HCT116 (cell line): ENCODE measurements at regions not wholly inside any gene's neighbourhood (a gene's known extent, or its start where the extent isn't known, plus 50 kb on each side); places are given as distances from the start of the nearest gene placed in this dataset.

ENCODE experiments used
- ATAC-seq: fragments of 200-7000 bp; cut with Tn5 transposase; 2 replicates; pipeline ENCODE4 v1.9.1; 2020; ENCODE audit warnings: mild to moderate bottlenecking, moderate library complexity
- BruUV-seq: library from RNA; stranded (reverse); fragments of 400-500 nt; replicated peaks from 2 replicates; lab custom pipeline; 2021; lab: Mats Ljungman, UMichigan
- CTCF ChIA-PET: fragments of 300-600 bp; sonication (Branson Sonifier 250); formaldehyde crosslinking; loops from one replicate; lab custom pipeline; 2021; ENCODE audit warnings: antibody characterized with exemption; lab: Charles Lee
- POLR2A ChIA-PET: fragments of 300-600, 350-600 bp; sonication (Branson Sonifier 250); formaldehyde crosslinking; loops from one replicate; lab custom pipeline; 2021; ENCODE audit warnings: antibody characterized with exemption; lab: Charles Lee
- RAD21 ChIA-PET, 2 experiments: fragments of 300-600 bp; sonication (Branson Sonifier 250); formaldehyde crosslinking; loops; one replicate each; lab custom pipeline; 2023; ENCODE audit warnings: low total read pairs in 2 of 2; ENCODE audit not compliant: uncharacterized antibody in 2 of 2, unreplicated experiment in 2 of 2, low non-redundant PET in 1 of 2; lab: Charles Lee
- DNase-seq: peaks from one replicate; pipeline ENCODE4 v3.0.0-alpha.2; 2010; ENCODE audit warnings: low read depth, low spot score
- H2AFZ ChIP-seq: fragments of 200-600 bp; shearing (Covaris generic), sonication (generic); 2 replicates; pipeline ENCODE4 v1.6.1; 2017; ENCODE audit warnings: low read depth, mixed run types, mixed read lengths, antibody characterized with exemption, low read length; ENCODE audit not compliant: poor library complexity, severe bottlenecking
- H3K27ac ChIP-seq: 2 replicates; pipeline ENCODE4 v1.5.1; 2012; ENCODE audit warnings: low read depth, low read length
- H3K27me3 ChIP-seq: fragments of 200-600 bp; sonication (generic); 2 replicates; pipeline ENCODE4 v1.6.1; 2016; ENCODE audit warnings: mixed run types, low read length, mixed read lengths; ENCODE audit not compliant: insufficient read depth
- H3K36me3 ChIP-seq, 2 experiments: fragments of 200-500 bp in 1 of 2; fragments of 200-600 bp in 1 of 2; sonication (Bioruptor generic) in 1 of 2; sonication (generic) in 1 of 2; 2 replicates each; pipeline versions ENCODE4 v1.5.1 to v1.6.1; 2014 to 2016; ENCODE audit warnings: low read length in 2 of 2, inconsistent platforms in 1 of 2, mixed read lengths in 1 of 2, mixed run types in 1 of 2; ENCODE audit not compliant: insufficient read depth in 2 of 2, control insufficient read depth in 1 of 2
- H3K4me1 ChIP-seq, 2 experiments: fragments of 200-600 bp in 1 of 2; sonication (generic) in 1 of 2; 2 replicates each; pipeline versions ENCODE4 v1.5.1 to v1.6.1; 2012 to 2017; ENCODE audit warnings: low read length in 2 of 2, inconsistent platforms in 1 of 2, mild to moderate bottlenecking in 1 of 2, mixed read lengths in 1 of 2, mixed run types in 1 of 2, moderate library complexity in 1 of 2; ENCODE audit not compliant: insufficient read depth in 2 of 2, control insufficient read depth in 1 of 2
- H3K4me2 ChIP-seq: fragments of 200-600 bp; sonication (generic); 2 replicates; pipeline ENCODE4 v1.6.1; 2017; ENCODE audit warnings: mixed run types, low read length, mixed read lengths
- H3K4me3 ChIP-seq, 2 experiments: fragments of 200-600 bp in 1 of 2; sonication (generic) in 1 of 2; replicated peaks in 1 of 2; 2 replicates each; pipeline ENCODE4 v1.5.1; 2011 to 2016; ENCODE audit warnings: low read length in 2 of 2, control low read depth in 1 of 2, low read depth in 1 of 2, mild to moderate bottlenecking in 1 of 2, mixed read lengths in 1 of 2, mixed run types in 1 of 2
- H3K79me2 ChIP-seq: fragments of 200-600 bp; sonication (generic); 2 replicates; pipeline ENCODE4 v1.6.1; 2017; ENCODE audit warnings: mild to moderate bottlenecking, mixed run types, low read length, moderate library complexity, mixed read lengths; ENCODE audit not compliant: insufficient read depth
- H3K9ac ChIP-seq: fragments of 200-600 bp; sonication (generic); 2 replicates; pipeline ENCODE4 v1.6.1; 2016; ENCODE audit warnings: low read length, mixed read lengths
- H3K9me2 ChIP-seq: fragments of 200-600 bp; sonication (generic), shearing (Covaris generic); 2 replicates; pipeline ENCODE4 v1.6.1; 2017; ENCODE audit warnings: mixed run types, mild to moderate bottlenecking, moderate library complexity; ENCODE audit not compliant: insufficient read depth
- H3K9me3 ChIP-seq, 2 experiments: fragments of 200-500 bp in 1 of 2; fragments of 200-600 bp in 1 of 2; sonication (Bioruptor generic) in 1 of 2; sonication (generic) in 1 of 2; 2 replicates each; pipeline ENCODE4 v1.6.1; 2014 to 2017; ENCODE audit warnings: low read length in 2 of 2, mixed read lengths in 2 of 2, inconsistent platforms in 1 of 2, low read depth in 1 of 2, mild to moderate bottlenecking in 1 of 2, mixed run types in 1 of 2, moderate library complexity in 1 of 2; ENCODE audit not compliant: control insufficient read depth in 1 of 2, insufficient read depth in 1 of 2
- H4K20me1 ChIP-seq: fragments of 200-600 bp; sonication (generic), shearing (Covaris generic); 2 replicates; pipeline ENCODE4 v1.6.1; 2017; ENCODE audit warnings: mixed run types, mild to moderate bottlenecking, moderate library complexity; ENCODE audit not compliant: insufficient read depth
- CBX3 ChIP-seq: IDR thresholded peaks from 2 replicates; pipeline ENCODE4 v1.6.1; 2012; ENCODE audit warnings: low read depth
- CEBPB ChIP-seq: IDR thresholded peaks from 2 replicates; pipeline ENCODE4 v1.6.1; 2012; ENCODE audit warnings: low read depth
- CTCF ChIP-seq, 3 experiments: fragments of 200-600 bp in 1 of 3; sonication (generic) in 1 of 3; IDR thresholded peaks in 2 of 3; conservative IDR thresholded peaks in 1 of 3; 2 replicates each; pipeline ENCODE4 v1.5.1; 2012 to 2017; ENCODE audit warnings: low read depth in 2 of 3, low read length in 2 of 3, antibody characterized with exemption in 1 of 3, borderline replicate concordance in 1 of 3, control low read depth in 1 of 3, mild to moderate bottlenecking in 1 of 3, mixed read lengths in 1 of 3, mixed run types in 1 of 3, moderate library complexity in 1 of 3; ENCODE audit not compliant: insufficient read depth in 1 of 3
- ELF1 ChIP-seq: IDR thresholded peaks from 2 replicates; pipeline ENCODE4 v1.6.1; 2012; ENCODE audit warnings: low read depth, borderline replicate concordance
- EZH2 ChIP-seq: fragments of 200-600 bp; sonication (generic); IDR thresholded peaks from 2 replicates; pipeline ENCODE4 v1.6.1; 2017; ENCODE audit warnings: antibody characterized with exemption, mixed run types
- FOSL1 ChIP-seq: IDR thresholded peaks from 2 replicates; pipeline ENCODE4 v1.6.1; 2012; ENCODE audit warnings: low read depth
- SIN3A ChIP-seq: IDR thresholded peaks from 2 replicates; pipeline ENCODE4 v1.6.1; 2012; ENCODE audit warnings: low read depth
- ZFX ChIP-seq: fragments of 450-650 bp; IDR thresholded peaks from 2 replicates; pipeline ENCODE4 v1.6.1; 2017
- intact Hi-C: fragments of 100-400 bp; cut with micrococcal nuclease; formaldehyde crosslinking; loops from 2 replicates; pipeline ENCODE4 v1.10.0; 2022
- TF ChIP-seq, protein P1 (sequence below): IDR thresholded peaks from 2 replicates; pipeline ENCODE4 v1.6.1; 2012
- TF ChIP-seq, protein P2 (sequence below): IDR thresholded peaks from 2 replicates; pipeline ENCODE4 v1.6.1; 2011; ENCODE audit warnings: mild to moderate bottlenecking, low read length, moderate library complexity; ENCODE audit not compliant: insufficient replicate concordance; ENCODE audit errors: extremely low read depth

DNA sequence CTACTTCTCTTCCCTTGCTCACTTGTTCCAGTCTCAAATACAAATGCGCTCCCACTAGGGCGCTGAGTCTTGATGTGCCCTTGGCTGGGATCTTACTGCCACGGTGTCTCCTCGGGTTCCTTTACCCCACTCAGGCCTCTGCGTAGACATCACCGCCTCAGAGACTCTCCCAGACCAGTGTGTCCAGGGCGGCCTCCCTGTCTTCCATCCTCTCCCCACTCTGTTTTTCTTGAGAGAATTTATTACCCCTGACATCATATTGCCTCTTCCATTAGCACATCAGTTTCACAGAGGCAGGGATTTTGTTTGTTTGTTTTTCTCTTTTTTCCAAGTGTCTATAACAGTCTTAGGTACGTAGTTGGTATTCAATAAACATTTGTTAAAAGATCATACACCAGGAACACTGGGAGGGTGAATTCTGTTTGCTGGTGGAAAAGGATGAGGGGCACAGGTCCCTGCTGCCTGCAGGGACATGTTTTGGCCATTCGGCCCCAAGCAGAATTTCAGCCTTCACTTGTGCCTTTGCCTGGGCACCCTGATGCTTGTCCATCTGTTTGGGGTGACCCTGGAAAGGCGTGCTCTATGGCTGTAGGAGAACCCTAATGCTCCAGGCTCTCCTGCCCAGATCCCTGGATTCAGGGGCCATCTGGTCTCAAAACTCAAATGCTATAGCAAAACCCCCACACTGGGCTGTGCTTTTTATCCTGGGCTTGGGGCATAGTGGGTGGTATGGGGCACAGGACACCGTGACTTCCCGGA lies 55.0 kb downstream of the RPL37A start:
- Histone ChIP-seq H3K4me1 (peaks cover 4 to 9% of the 10 kb centered on the region in 2 experiments; a peak in 2 of 4 replicates), H3K27ac (no peak overlapping the region), H3K79me2 (no peaks in the 10 kb centered on the region), H3K9me3 (no peaks in the 10 kb centered on the region), H3K9ac (no peak overlapping the region), H3K9me2 (no peaks in the 10 kb centered on the region), H4K20me1 (no peaks in the 10 kb centered on the region), H3K4me2 (no peak overlapping the region), H3K4me3 (no peak overlapping the region), H3K36me3 (no peaks in the 10 kb centered on the region), H3K27me3 (no peaks in the 10 kb centered on the region), H2AFZ (no peak overlapping the region)
- DNase-seq (no peak), ATAC-seq (no peak)
- CTCF ChIA-PET = no interaction called here
- no TSS peak for BruUV-seq
- intact Hi-C loops = no loop called here
- RAD21 ChIA-PET = no interaction called here
- TF ChIP-seq ELF1 = no peak
- TF ChIP-seq, protein P1, sequence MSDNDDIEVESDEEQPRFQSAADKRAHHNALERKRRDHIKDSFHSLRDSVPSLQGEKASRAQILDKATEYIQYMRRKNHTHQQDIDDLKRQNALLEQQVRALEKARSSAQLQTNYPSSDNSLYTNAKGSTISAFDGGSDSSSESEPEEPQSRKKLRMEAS = no peak
- no peak for TF ChIP-seq CTCF (IDR thresholded peaks at IDR 0.05 in 2 of 3, conservative IDR thresholded peaks at IDR 0.05 in 1 of 3; ENCODE audit: borderline replicate concordance in 1 of 3, insufficient read depth in 1 of 3, low read depth in 2 of 3, low read length in 2 of 3)
- no peak for TF ChIP-seq SIN3A
- TF ChIP-seq FOSL1 = no peak
- TF ChIP-seq EZH2 = no peak
- no peak for TF ChIP-seq CBX3
- TF ChIP-seq, protein P2, sequence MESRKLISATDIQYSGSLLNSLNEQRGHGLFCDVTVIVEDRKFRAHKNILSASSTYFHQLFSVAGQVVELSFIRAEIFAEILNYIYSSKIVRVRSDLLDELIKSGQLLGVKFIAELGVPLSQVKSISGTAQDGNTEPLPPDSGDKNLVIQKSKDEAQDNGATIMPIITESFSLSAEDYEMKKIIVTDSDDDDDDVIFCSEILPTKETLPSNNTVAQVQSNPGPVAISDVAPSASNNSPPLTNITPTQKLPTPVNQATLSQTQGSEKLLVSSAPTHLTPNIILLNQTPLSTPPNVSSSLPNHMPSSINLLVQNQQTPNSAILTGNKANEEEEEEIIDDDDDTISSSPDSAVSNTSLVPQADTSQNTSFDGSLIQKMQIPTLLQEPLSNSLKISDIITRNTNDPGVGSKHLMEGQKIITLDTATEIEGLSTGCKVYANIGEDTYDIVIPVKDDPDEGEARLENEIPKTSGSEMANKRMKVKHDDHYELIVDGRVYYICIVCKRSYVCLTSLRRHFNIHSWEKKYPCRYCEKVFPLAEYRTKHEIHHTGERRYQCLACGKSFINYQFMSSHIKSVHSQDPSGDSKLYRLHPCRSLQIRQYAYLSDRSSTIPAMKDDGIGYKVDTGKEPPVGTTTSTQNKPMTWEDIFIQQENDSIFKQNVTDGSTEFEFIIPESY = no peak
- TF ChIP-seq ZFX = no peak
- TF ChIP-seq CEBPB = no peak
- POLR2A ChIA-PET = no interaction called here
